ENCODE measurements at regions not wholly inside any gene's neighbourhood (a gene's known extent, or its start where the extent isn't known, plus 50 kb on each side); places are given as distances from the start of the nearest gene placed in this dataset.
"Not testable (repeated sequence)": the region's sequence is repeated elsewhere in the genome, so short reads cannot be mapped to it uniquely, and the experiment has no call there.

DNA sequence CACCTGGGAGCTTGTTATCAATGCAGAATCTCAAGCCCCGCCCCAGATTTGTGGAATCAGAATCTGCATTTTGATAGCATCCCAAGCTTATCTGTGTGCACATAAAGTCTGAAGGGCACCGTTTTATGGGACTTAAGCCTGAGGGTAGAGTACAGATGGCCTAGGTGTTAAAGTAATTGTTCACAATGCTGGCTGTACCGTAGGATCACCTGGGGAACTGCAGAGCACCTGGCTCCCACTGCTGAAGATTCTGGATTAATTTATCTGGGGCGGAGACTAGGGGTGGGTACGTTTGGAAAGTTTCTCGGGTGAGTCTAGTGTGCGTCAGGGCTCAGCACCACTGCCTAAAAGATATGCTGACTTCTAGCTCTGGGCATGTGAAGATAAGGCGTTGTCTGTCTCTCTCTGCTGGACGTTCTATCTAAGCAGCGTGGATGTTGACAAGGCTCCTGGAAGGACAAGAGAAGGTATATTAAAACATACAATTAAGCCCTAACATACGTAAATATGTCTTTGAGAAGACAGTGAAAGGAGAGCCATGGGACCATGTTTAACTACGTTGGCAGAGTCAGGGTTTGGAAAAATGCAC, 63.2 kb upstream of the RASGRP1 start:
- no peaks in the 10 kb centered on the region for H3K36me3 ChIP-seq (ENCODE audit: control insufficient read depth, insufficient read depth, low read length)
- no peak overlapping the region for H3K9ac ChIP-seq (ENCODE audit: low read depth, low read length)
- H3K4me3 ChIP-seq (ENCODE audit: low read depth, low read length) = no peak overlapping the region
- no peaks in the 10 kb centered on the region for H3K27me3 ChIP-seq (ENCODE audit: control insufficient read depth, insufficient read depth, low read length)
- no peaks in the 10 kb centered on the region for H3K9me3 ChIP-seq (ENCODE audit: control insufficient read depth, insufficient read depth, low read length)
- no peaks in the 10 kb centered on the region for H3K4me1 ChIP-seq (ENCODE audit: control insufficient read depth, insufficient read depth, low read length)

- Histone ChIP-seq H3K4me1 (ENCODE audit: control insufficient read depth, insufficient read depth, low read length) (no peaks in the 10 kb centered on the region), H3K9ac (ENCODE audit: low read depth, low read length) (no peak overlapping the region)
These were observed 66.8 kb upstream of the RASGRP1 start for GRCh38 chr15:38631119-38632075.

DNA sequence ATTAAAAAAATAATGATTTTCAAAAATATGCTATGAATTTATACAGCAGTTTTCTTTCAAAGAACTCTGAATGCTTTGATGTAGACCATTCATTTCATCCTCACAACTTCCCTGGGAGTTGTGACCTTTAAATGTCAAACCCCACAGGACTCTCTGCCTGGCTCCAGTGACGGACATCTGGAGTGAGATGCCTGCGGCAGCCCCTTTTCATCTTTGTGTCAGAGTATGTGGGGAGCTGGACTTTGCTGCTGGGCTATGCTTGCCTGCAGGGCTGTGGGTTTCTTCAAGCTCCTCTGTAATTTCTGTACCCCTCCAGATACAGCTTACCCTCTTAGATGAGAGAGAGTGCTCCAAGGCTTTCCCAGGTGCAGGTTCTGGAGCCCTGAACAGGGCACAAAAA, 70.6 kb upstream of the RASGRP1 start:
- no peaks in the 10 kb centered on the region for H3K9me3 ChIP-seq (ENCODE audit: control insufficient read depth, insufficient read depth, low read length)
- H3K9ac ChIP-seq (ENCODE audit: low read depth, low read length) = no peak overlapping the region
- H3K27me3 ChIP-seq (ENCODE audit: control insufficient read depth, insufficient read depth, low read length) = peaks cover 3% of the 10 kb centered on the region
- H3K4me3 ChIP-seq (ENCODE audit: low read depth, low read length) = no peak overlapping the region
- H3K4me1 ChIP-seq (ENCODE audit: control insufficient read depth, insufficient read depth, low read length) = no peaks in the 10 kb centered on the region
- no peaks in the 10 kb centered on the region for H3K36me3 ChIP-seq (ENCODE audit: control insufficient read depth, insufficient read depth, low read length)

More at GRCh38 chr15:38631119-38632075, 66.8 kb upstream of the RASGRP1 start:
- Histone ChIP-seq H3K27me3 (ENCODE audit: control insufficient read depth, insufficient read depth, low read length) (no peaks in the 10 kb centered on the region), H3K4me3 (ENCODE audit: low read depth, low read length) (no peak overlapping the region), H3K9me3 (ENCODE audit: control insufficient read depth, insufficient read depth, low read length) (no peaks in the 10 kb centered on the region), H3K36me3 (ENCODE audit: control insufficient read depth, insufficient read depth, low read length) (no peaks in the 10 kb centered on the region)

- Histone ChIP-seq H3K9ac (ENCODE audit: low read depth, low read length) (no peak overlapping the region), H3K4me3 (ENCODE audit: low read depth, low read length) (no peak overlapping the region), H3K36me3 (ENCODE audit: control insufficient read depth, insufficient read depth, low read length) (no peaks in the 10 kb centered on the region), H3K4me1 (ENCODE audit: control insufficient read depth, insufficient read depth, low read length) (no peaks in the 10 kb centered on the region), H3K9me3 (ENCODE audit: control insufficient read depth, insufficient read depth, low read length) (no peaks in the 10 kb centered on the region), H3K27me3 (ENCODE audit: control insufficient read depth, insufficient read depth, low read length) (peaks cover 11% of the 10 kb centered on the region)
These were observed 72.0 kb upstream of the RASGRP1 start for GRCh38 chr15:38636597-38636996.

GRCh38 chr15:38638126-38638525, 73.5 kb upstream of the RASGRP1 start:
- no peaks in the 10 kb centered on the region for H3K4me1 ChIP-seq (ENCODE audit: control insufficient read depth, insufficient read depth, low read length)
- H3K4me3 ChIP-seq (ENCODE audit: low read depth, low read length) = no peak overlapping the region
- H3K36me3 ChIP-seq (ENCODE audit: control insufficient read depth, insufficient read depth, low read length) = no peaks in the 10 kb centered on the region
- H3K9me3 ChIP-seq (ENCODE audit: control insufficient read depth, insufficient read depth, low read length) = no peaks in the 10 kb centered on the region
- H3K9ac ChIP-seq (ENCODE audit: low read depth, low read length) = no peak overlapping the region
- peaks cover 21% of the 10 kb centered on the region for H3K27me3 ChIP-seq (ENCODE audit: control insufficient read depth, insufficient read depth, low read length)

GRCh38 chr15:38638811-38639210, 74.2 kb upstream of the RASGRP1 start:
- H3K4me1 ChIP-seq (ENCODE audit: control insufficient read depth, insufficient read depth, low read length) = no peaks in the 10 kb centered on the region
- no peak overlapping the region for H3K4me3 ChIP-seq (ENCODE audit: low read depth, low read length)
- peaks cover 26% of the 10 kb centered on the region for H3K27me3 ChIP-seq (ENCODE audit: control insufficient read depth, insufficient read depth, low read length)
- H3K9ac ChIP-seq (ENCODE audit: low read depth, low read length) = no peak overlapping the region
- H3K9me3 ChIP-seq (ENCODE audit: control insufficient read depth, insufficient read depth, low read length) = no peaks in the 10 kb centered on the region
- no peaks in the 10 kb centered on the region for H3K36me3 ChIP-seq (ENCODE audit: control insufficient read depth, insufficient read depth, low read length)

GRCh38 chr15:38642689-38643270, 78.2 kb upstream of the RASGRP1 start:
- no peak overlapping the region for H3K4me3 ChIP-seq (ENCODE audit: low read depth, low read length)
- peaks cover 26% of the 10 kb centered on the region for H3K27me3 ChIP-seq (ENCODE audit: control insufficient read depth, insufficient read depth, low read length)

GRCh38 chr15:38644353-38644752, 79.7 kb upstream of the RASGRP1 start:
- H3K9me3 ChIP-seq (ENCODE audit: control insufficient read depth, insufficient read depth, low read length); H3K4me1 ChIP-seq (ENCODE audit: control insufficient read depth, insufficient read depth, low read length); H3K4me3 ChIP-seq (ENCODE audit: low read depth, low read length); H3K36me3 ChIP-seq (ENCODE audit: control insufficient read depth, insufficient read depth, low read length); H3K9ac ChIP-seq (ENCODE audit: low read depth, low read length): not testable (repeated sequence)
- H3K27me3 ChIP-seq (ENCODE audit: control insufficient read depth, insufficient read depth, low read length) = peaks cover 23% of the 10 kb centered on the region

More at GRCh38 chr15:38642689-38643270, 78.2 kb upstream of the RASGRP1 start:
- no peaks in the 10 kb centered on the region for H3K4me1 ChIP-seq (ENCODE audit: control insufficient read depth, insufficient read depth, low read length)
- H3K36me3 ChIP-seq (ENCODE audit: control insufficient read depth, insufficient read depth, low read length) = no peaks in the 10 kb centered on the region
- no peaks in the 10 kb centered on the region for H3K9me3 ChIP-seq (ENCODE audit: control insufficient read depth, insufficient read depth, low read length)
- no peak overlapping the region for H3K9ac ChIP-seq (ENCODE audit: low read depth, low read length)

GRCh38 chr15:38646716-38647115, 82.1 kb upstream of the RASGRP1 start:
- Histone ChIP-seq H3K9ac (ENCODE audit: low read depth, low read length) (no peak overlapping the region), H3K4me3 (ENCODE audit: low read depth, low read length) (no peak overlapping the region), H3K4me1 (ENCODE audit: control insufficient read depth, insufficient read depth, low read length) (no peaks in the 10 kb centered on the region), H3K27me3 (ENCODE audit: control insufficient read depth, insufficient read depth, low read length) (peaks cover 14% of the 10 kb centered on the region), H3K9me3 (ENCODE audit: control insufficient read depth, insufficient read depth, low read length) (no peaks in the 10 kb centered on the region), H3K36me3 (ENCODE audit: control insufficient read depth, insufficient read depth, low read length) (no peaks in the 10 kb centered on the region)

GRCh38 chr15:38647683-38648082, 83.1 kb upstream of the RASGRP1 start:
- no peaks in the 10 kb centered on the region for H3K36me3 ChIP-seq (ENCODE audit: control insufficient read depth, insufficient read depth, low read length)
- H3K4me1 ChIP-seq (ENCODE audit: control insufficient read depth, insufficient read depth, low read length) = no peaks in the 10 kb centered on the region
- H3K27me3 ChIP-seq (ENCODE audit: control insufficient read depth, insufficient read depth, low read length) = peaks cover 9% of the 10 kb centered on the region
- no peaks in the 10 kb centered on the region for H3K9me3 ChIP-seq (ENCODE audit: control insufficient read depth, insufficient read depth, low read length)
- no peak overlapping the region for H3K9ac ChIP-seq (ENCODE audit: low read depth, low read length)
- no peak overlapping the region for H3K4me3 ChIP-seq (ENCODE audit: low read depth, low read length)

DNA sequence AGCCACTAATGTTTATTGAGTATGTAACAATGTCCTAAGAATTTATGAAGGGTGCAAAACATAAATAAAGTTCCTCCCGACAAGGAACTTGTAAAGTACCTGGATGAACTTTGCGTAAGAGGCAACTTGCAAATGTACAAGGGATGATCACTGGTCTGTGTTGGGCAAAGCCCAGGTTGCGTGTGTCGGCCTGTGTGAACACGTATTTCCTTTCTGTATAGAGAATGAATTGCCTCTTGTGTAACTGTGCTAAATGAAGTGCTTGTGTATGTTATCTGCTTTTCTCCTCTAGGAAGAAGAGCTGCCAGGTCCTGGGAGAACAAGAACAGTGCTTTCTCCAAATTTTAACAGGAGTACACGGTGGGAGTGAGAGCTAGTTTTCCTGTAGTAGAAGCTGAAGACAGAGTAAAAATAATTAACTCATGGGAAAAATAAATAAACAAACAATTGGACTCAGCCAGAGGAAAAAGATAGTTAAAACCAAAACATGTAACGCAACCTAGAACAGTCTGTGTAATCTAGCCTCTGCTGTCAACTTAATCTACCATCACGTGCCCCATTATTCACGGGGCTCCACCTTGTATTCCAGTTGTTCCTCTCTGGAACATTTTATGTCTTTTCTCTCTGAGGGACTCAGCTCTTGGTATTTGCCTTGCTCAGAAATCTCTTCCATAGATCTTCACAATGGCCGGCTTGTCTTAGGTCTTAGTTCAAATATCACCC, 83.7 kb upstream of the RASGRP1 start:
- Histone ChIP-seq H3K4me1 (ENCODE audit: control insufficient read depth, insufficient read depth, low read length) (peaks cover 3% of the 10 kb centered on the region), H3K9ac (ENCODE audit: low read depth, low read length) (no peak overlapping the region), H3K4me3 (ENCODE audit: low read depth, low read length) (no peak overlapping the region), H3K9me3 (ENCODE audit: control insufficient read depth, insufficient read depth, low read length) (no peaks in the 10 kb centered on the region), H3K27me3 (ENCODE audit: control insufficient read depth, insufficient read depth, low read length) (peaks cover 3% of the 10 kb centered on the region), H3K36me3 (ENCODE audit: control insufficient read depth, insufficient read depth, low read length) (no peaks in the 10 kb centered on the region)
